K562 (cell line): ENCODE measurements at regions not wholly inside any gene's neighbourhood (a gene's known extent, or its start where the extent isn't known, plus 50 kb on each side); places are given as distances from the start of the nearest gene placed in this dataset.

Experiments used
- ATAC-seq: fragments of 200-7000 bp; cut with Tn5 transposase; 3 replicates; pipeline ENCODE4 v1.9.1; 2020; ENCODE audit warnings: moderate library complexity
- BruUV-seq: library from RNA; stranded (reverse); fragments of 400-500 nt; replicated peaks from 2 replicates; lab custom pipeline; 2021; lab: Mats Ljungman, UMichigan
- CTCF ChIA-PET: fragments of 300-600 bp; formaldehyde crosslinking; extraction: SDS; loops from one replicate; lab custom pipeline; 2021; ENCODE audit warnings: low intra/inter-chr PET ratio; lab: Yijun Ruan, JAX
- POLR2A ChIA-PET: fragments of 300-600, 350-650 bp; sonication (Branson Sonifier 250); formaldehyde crosslinking; extraction: SDS; loops from one replicate; lab custom pipeline; 2021; ENCODE audit warnings: antibody characterized with exemption, inconsistent platforms; lab: Yijun Ruan, JAX
- DNase-seq, 4 experiments: peaks; one replicate each; pipeline versions ENCODE4 v3.0.0 to v3.0.0-alpha.2; 2011 to 2018; ENCODE audit warnings: low spot score in 3 of 4, mixed read lengths in 3 of 4; ENCODE audit errors: extremely low read depth in 1 of 4
- FAIRE-seq: peaks from 2 replicates; lab custom pipeline; 2011; peaks lifted over from hg19 to GRCh38; lab: Jason Lieb, UNC
- H2AFZ ChIP-seq: 2 replicates; pipeline ENCODE4 v1.6.0; 2011; ENCODE audit warnings: low read depth, low read length, control low read depth, inconsistent platforms
- H3K27ac ChIP-seq: fragments of 200-600 bp; 3 replicates; pipeline ENCODE4 v1.8.0; 2011; ENCODE audit warnings: low read depth, mild to moderate bottlenecking, control low read depth, inconsistent platforms, low read length, moderate library complexity, mixed read lengths; ENCODE audit errors: extremely low read depth
- H3K27me3 ChIP-seq, 2 experiments: fragments of 300-600 bp in 1 of 2; 2 replicates in 1 of 2; 3 replicates in 1 of 2; pipeline versions ENCODE4 v1.6.0 to v1.8.0; 2011; ENCODE audit warnings: inconsistent platforms in 2 of 2, low read length in 2 of 2, mild to moderate bottlenecking in 1 of 2, mixed read lengths in 1 of 2, moderate library complexity in 1 of 2; ENCODE audit not compliant: control insufficient read depth in 2 of 2, insufficient read depth in 2 of 2
- H3K36me3 ChIP-seq: fragments of 300-600 bp; 3 replicates; pipeline ENCODE4 v1.8.0; 2011; ENCODE audit warnings: mild to moderate bottlenecking, low read length, inconsistent platforms; ENCODE audit not compliant: control insufficient read depth, insufficient read depth
- H3K4me1 ChIP-seq, 2 experiments: fragments of 200-600 bp in 1 of 2; replicated peaks in 1 of 2; 2 replicates in 1 of 2; 3 replicates in 1 of 2; pipeline versions ENCODE4 v1.5.1 to v1.8.0; 2011; ENCODE audit warnings: inconsistent platforms in 2 of 2, low read length in 2 of 2, mild to moderate bottlenecking in 1 of 2, mixed read lengths in 1 of 2, moderate library complexity in 1 of 2; ENCODE audit not compliant: control insufficient read depth in 2 of 2, insufficient read depth in 2 of 2
- H3K4me2 ChIP-seq: 2 replicates; pipeline ENCODE4 v1.6.1; 2011; ENCODE audit warnings: low read length, control low read depth, inconsistent platforms, mixed read lengths; ENCODE audit not compliant: insufficient read depth
- H3K4me3 ChIP-seq: fragments of 200-600 bp; sonication (generic), shearing (Covaris generic); 2 replicates; pipeline ENCODE4 v1.5.1; 2016; ENCODE audit warnings: control low read depth, inconsistent platforms
- H3K79me2 ChIP-seq: fragments of 200-600 bp; 3 replicates; pipeline ENCODE4 v1.8.0; 2011; ENCODE audit warnings: low read length, inconsistent platforms; ENCODE audit not compliant: control insufficient read depth, insufficient read depth
- H3K9ac ChIP-seq, 2 experiments: 2 replicates each; pipeline versions ENCODE4 v1.6.0 to v1.6.1; 2011; ENCODE audit warnings: low read depth in 2 of 2, low read length in 2 of 2, control low read depth in 1 of 2, inconsistent platforms in 1 of 2, mild to moderate bottlenecking in 1 of 2, mixed read lengths in 1 of 2; ENCODE audit not compliant: insufficient read depth in 1 of 2
- H3K9me1 ChIP-seq: one replicate; pipeline ENCODE4 v1.6.0; 2011; ENCODE audit warnings: inconsistent platforms, mild to moderate bottlenecking, low read length, moderate library complexity; ENCODE audit not compliant: control insufficient read depth, insufficient read depth
- H3K9me3 ChIP-seq: replicated peaks from 2 replicates; pipeline ENCODE4 v1.5.1; 2011; ENCODE audit warnings: low read depth, low read length, inconsistent platforms; ENCODE audit not compliant: control insufficient read depth, insufficient read depth
- H4K20me1 ChIP-seq: replicated peaks from 2 replicates; pipeline ENCODE4 v1.6.1; 2011; ENCODE audit warnings: low read length, inconsistent platforms, mixed read lengths; ENCODE audit not compliant: control insufficient read depth, insufficient read depth
- CHD1 ChIP-seq: fragments of 200-600 bp; sonication (generic); IDR thresholded peaks from one replicate; pipeline ENCODE4 v1.6.1; 2012; ENCODE audit warnings: mild to moderate bottlenecking, moderate library complexity, low read length, inconsistent platforms
- ZNF280A ChIP-seq: fragments of 450-650 bp; IDR thresholded peaks from 2 replicates; pipeline ENCODE4 v1.6.1; 2018; ENCODE audit warnings: mild to moderate bottlenecking, low read depth; ENCODE audit not compliant: partially characterized antibody
- ZNF318 ChIP-seq, 2 experiments: fragments of 450-650 bp; IDR thresholded peaks; 2 replicates each; pipeline ENCODE4 v1.6.1; 2016; ENCODE audit warnings: mild to moderate bottlenecking in 2 of 2, borderline replicate concordance in 1 of 2, low read depth in 1 of 2, moderate library complexity in 1 of 2
- WGBS: fragments of 100-300 bp; shearing (Covaris generic); methylation state at CpG from one replicate; pipeline ENCODE4 v1.1.6; 2016; ENCODE audit warnings: low coverage, mixed read lengths; ENCODE audit not compliant: insufficient coverage; ENCODE audit errors: missing lambda C conversion rate; 5-methylcytosine and 5-hydroxymethylcytosine counted together
- in situ Hi-C: fragments of 300-500 bp; cut with MboI; formaldehyde crosslinking; loops from 4 replicates; pipeline ENCODE4 v1.15.0; 2018; ENCODE audit warnings: inconsistent platforms, mixed read lengths
- intact Hi-C: fragments of 100-400 bp; cut with micrococcal nuclease; formaldehyde crosslinking; loops from 2 replicates; pipeline ENCODE4 v1.14.2; 2022

- Histone ChIP-seq H3K4me2 (no peak overlapping the region), H3K9ac (no peak overlapping the region), H3K4me1 (no peaks in the 10 kb centered on the region), H3K27me3 (no peaks in the 10 kb centered on the region), H3K4me3 (no peak overlapping the region), H3K36me3 (no peaks in the 10 kb centered on the region), H3K9me3 (no peaks in the 10 kb centered on the region), H2AFZ (no peak overlapping the region), H3K9me1 (no peaks in the 10 kb centered on the region), H3K27ac (no peak overlapping the region), H3K79me2 (no peaks in the 10 kb centered on the region), H4K20me1 (no peaks in the 10 kb centered on the region)
- TF ChIP-seq ZNF318 (IDR thresholded peaks at IDR 0.05; ENCODE audit: borderline replicate concordance in 1 of 2, low read depth in 1 of 2), result no peak
- no peak for TF ChIP-seq ZNF280A
- TF ChIP-seq CHD1, result no peak
- BruUV-seq, result no TSS peak
- in situ Hi-C loops (no loop called here), intact Hi-C loops (no loop called here)
- WGBS, result 0% methylated on average over 1 of the region's 1 CpG
- POLR2A ChIA-PET, result interaction anchor here (0.7 kb wide), 1 partner anchor 9 kb away, joined by 3 read pairs; no protein-coding TSS in a partner anchor
- CTCF ChIA-PET, result no interaction called here
- no peak for ATAC-seq
- FAIRE-seq, result no peak
- no peak for DNase-seq
Observed at GRCh38 chr15:46848704-46849103, 868.6 kb upstream of the SEMA6D start.
